ENCODE measurements at regions not wholly inside any gene's neighbourhood (a gene's known extent, or its start where the extent isn't known, plus 50 kb on each side); places are given as distances from the start of the nearest gene placed in this dataset.

- H3K27me3 Mint-ChIP-seq (ENCODE audit: low read depth), result peaks cover 6% of the 10 kb centered on the region
- ATAC-seq (replicated peaks in 1 of 2), result no peak
- no peaks in the 10 kb centered on the region for H3K9me3 Mint-ChIP-seq
- no peak overlapping the region for H3K4me3 Mint-ChIP-seq
- H3K27ac Mint-ChIP-seq, result no peak overlapping the region
- no peaks in the 10 kb centered on the region for H3K36me3 Mint-ChIP-seq (ENCODE audit: insufficient read depth in 2 of 2)
- DNase-seq, result no peak
- H3K4me1 Mint-ChIP-seq (ENCODE audit: low read depth), result no peaks in the 10 kb centered on the region
Measured at GRCh38 chr20:2244523-2244922, 51.3 kb upstream of the TGM3 start.

GRCh38 chr20:2244993-2245392 is 50.8 kb upstream of the TGM3 start:
- no peak for ATAC-seq (replicated peaks in 1 of 2)
- H3K9me3 Mint-ChIP-seq, result no peaks in the 10 kb centered on the region
- H3K27me3 Mint-ChIP-seq (ENCODE audit: low read depth), result peaks cover 7% of the 10 kb centered on the region

GRCh38 chr20:2245637-2246036 is 50.2 kb upstream of the TGM3 start:
- Mint-ChIP-seq H3K9me3 (no peaks in the 10 kb centered on the region), H3K4me3 (no peak overlapping the region), H3K36me3 (ENCODE audit: insufficient read depth in 2 of 2) (no peaks in the 10 kb centered on the region), H3K27me3 (ENCODE audit: low read depth) (peaks cover 13% of the 10 kb centered on the region), H3K4me1 (ENCODE audit: low read depth) (no peaks in the 10 kb centered on the region), H3K27ac (no peak overlapping the region)
- DNase-seq (no peak), ATAC-seq (replicated peaks in 1 of 2) (no peak)

More at GRCh38 chr20:2244993-2245392, 50.8 kb upstream of the TGM3 start:
- Mint-ChIP-seq H3K27ac (no peak overlapping the region), H3K4me1 (ENCODE audit: low read depth) (no peaks in the 10 kb centered on the region), H3K4me3 (no peak overlapping the region), H3K36me3 (ENCODE audit: insufficient read depth in 2 of 2) (no peaks in the 10 kb centered on the region)
- DNase-seq, result no peak
